HG02973 (cell line): ENCODE measurements at regions not wholly inside any gene's neighbourhood (a gene's known extent, or its start where the extent isn't known, plus 50 kb on each side); places are given as distances from the start of the nearest gene placed in this dataset.

Experiments
- ATAC-seq: cut with Tn5 transposase; IDR thresholded peaks from one replicate; pipeline ENCODE4 v1.9.1; 2021; ENCODE audit warnings: moderate library complexity; ENCODE audit not compliant: unreplicated experiment

DNA sequence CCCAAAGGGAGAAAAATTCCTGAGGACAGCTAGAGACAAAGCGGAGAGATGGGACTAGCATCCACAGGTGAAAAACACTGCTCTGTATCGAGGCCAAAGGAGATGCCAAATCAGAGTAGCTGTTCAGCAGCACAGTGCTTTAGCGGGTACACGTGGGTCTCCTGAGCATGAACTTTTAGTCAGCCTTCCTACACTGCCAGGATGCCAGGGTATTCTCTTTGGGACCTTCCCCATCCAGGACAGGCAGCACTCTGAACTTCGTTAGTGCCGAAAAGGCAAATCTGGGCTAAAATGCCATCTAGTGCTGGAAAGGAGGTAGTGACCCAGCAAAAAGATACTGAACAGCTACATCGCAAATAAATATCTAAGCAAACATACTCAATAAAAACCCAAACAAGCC, 64.9 kb downstream of the C6orf58 start:
- peak; percentile 86 for ATAC-seq
